PC-3 (cell line): ENCODE measurements at regions not wholly inside any gene's neighbourhood (a gene's known extent, or its start where the extent isn't known, plus 50 kb on each side); places are given as distances from the start of the nearest gene placed in this dataset.

Experiments
- ATAC-seq: fragments of 200-7000 bp; cut with Tn5 transposase; 2 replicates; pipeline ENCODE4 v1.9.1; 2020; ENCODE audit warnings: mild to moderate bottlenecking, moderate library complexity
- BruUV-seq: library from RNA; stranded (reverse); fragments of 400-500 nt; replicated peaks from 2 replicates; lab custom pipeline; 2021; lab: Mats Ljungman, UMichigan
- CTCF ChIA-PET: fragments of 300-600 bp; sonication (Branson Sonifier 250); formaldehyde crosslinking; loops from one replicate; lab custom pipeline; 2022; ENCODE audit warnings: antibody characterized with exemption; lab: Charles Lee
- POLR2A ChIA-PET: fragments of 300-600 bp; sonication (Branson Sonifier 250); formaldehyde crosslinking; loops from one replicate; lab custom pipeline; 2022; ENCODE audit warnings: antibody characterized with exemption; ENCODE audit not compliant: unreplicated experiment; lab: Charles Lee
- DNase-seq: peaks from one replicate; pipeline ENCODE4 v3.0.0-alpha.2; 2015
- H2AFZ ChIP-seq: fragments of 300-600 bp; sonication (generic); 2 replicates; pipeline ENCODE4 v1.6.0; 2016; ENCODE audit warnings: antibody characterized with exemption, low read length
- H3F3A ChIP-seq: fragments of 300-600 bp; sonication (generic); one replicate; pipeline ENCODE4 v1.6.0; 2017; ENCODE audit warnings: antibody characterized with exemption, low read length, control low read depth, mild to moderate bottlenecking; ENCODE audit not compliant: unreplicated experiment
- H3K27ac ChIP-seq: fragments of 300-600 bp; sonication (generic); 2 replicates; pipeline ENCODE4 v1.5.1; 2016; ENCODE audit warnings: mild to moderate bottlenecking, low read length
- H3K27me3 ChIP-seq: fragments of 300-600 bp; sonication (generic); 2 replicates; pipeline ENCODE4 v1.6.1; 2016; ENCODE audit warnings: low read length, mixed read lengths
- H3K36me3 ChIP-seq: fragments of 300-600 bp; sonication (generic); 2 replicates; pipeline ENCODE4 v1.6.1; 2016; ENCODE audit warnings: low read depth, mixed run types, low read length, mixed read lengths
- H3K4me1 ChIP-seq: fragments of 300-600 bp; sonication (generic); 2 replicates; pipeline ENCODE4 v1.5.1; 2016; ENCODE audit warnings: low read length; ENCODE audit not compliant: insufficient read depth
- H3K4me2 ChIP-seq: fragments of 300-600 bp; sonication (generic); 2 replicates; pipeline ENCODE4 v1.6.0; 2016; ENCODE audit warnings: low read length
- H3K4me3 ChIP-seq: fragments of 300-600 bp; sonication (generic); 2 replicates; pipeline ENCODE4 v1.5.1; 2016; ENCODE audit warnings: mild to moderate bottlenecking, low read length, mixed read lengths
- H3K79me2 ChIP-seq: fragments of 300-600 bp; sonication (generic); 2 replicates; pipeline ENCODE4 v1.6.1; 2017; ENCODE audit warnings: low read length, mixed read lengths
- H3K9ac ChIP-seq: fragments of 300-600 bp; sonication (generic); 2 replicates; pipeline ENCODE4 v1.6.0; 2016; ENCODE audit warnings: mild to moderate bottlenecking, low read length
- H3K9me2 ChIP-seq: fragments of 300-600 bp; sonication (generic); replicated peaks from 2 replicates; pipeline ENCODE4 v1.6.1; 2016; ENCODE audit warnings: mixed run types, low read length, mixed read lengths
- H3K9me3 ChIP-seq: fragments of 300-600 bp; sonication (generic); 2 replicates; pipeline ENCODE4 v1.6.1; 2016; ENCODE audit warnings: low read length, mixed read lengths
- H4K20me1 ChIP-seq: fragments of 300-600 bp; sonication (generic); 2 replicates; pipeline ENCODE4 v1.6.1; 2016; ENCODE audit warnings: low read length, mixed read lengths
- CTCF ChIP-seq: fragments of 300-600 bp; sonication (generic); conservative IDR thresholded peaks from 2 replicates; pipeline ENCODE4 v1.5.1; 2017; ENCODE audit warnings: antibody characterized with exemption, low read depth, mild to moderate bottlenecking, low read length
- EZH2 ChIP-seq: fragments of 300-600 bp; sonication (generic); IDR thresholded peaks from one replicate; pipeline ENCODE4 v1.6.1; 2017; ENCODE audit warnings: antibody characterized with exemption, mild to moderate bottlenecking, low read length; ENCODE audit not compliant: unreplicated experiment
- EZH2phosphoT487 ChIP-seq: fragments of 300-600 bp; sonication (generic); IDR thresholded peaks from 2 replicates; pipeline ENCODE4 v1.6.1; 2018; ENCODE audit warnings: mild to moderate bottlenecking, antibody characterized with exemption, low read length, borderline replicate concordance
- intact Hi-C: fragments of 100-400 bp; cut with micrococcal nuclease; formaldehyde crosslinking; loops from 2 replicates; pipeline ENCODE4 v1.9.0; 2023

- POLR2A ChIA-PET, result no interaction called here
These were observed 1021.8 kb upstream of the INTU start for GRCh38 chr4:126610933-126611332.

GRCh38 chr4:126611900-126612299 is 1020.9 kb upstream of the INTU start:
- Histone ChIP-seq H3F3A (no peaks in the 10 kb centered on the region), H3K9me2 (no peaks in the 10 kb centered on the region), H3K9ac (no peak overlapping the region), H3K9me3 (no peaks in the 10 kb centered on the region), H4K20me1 (no peaks in the 10 kb centered on the region), H3K4me1 (no peaks in the 10 kb centered on the region), H3K27ac (no peak overlapping the region), H3K4me3 (no peak overlapping the region), H3K27me3 (no peaks in the 10 kb centered on the region), H2AFZ (no peak overlapping the region), H3K4me2 (no peak overlapping the region), H3K36me3 (no peaks in the 10 kb centered on the region), H3K79me2 (no peaks in the 10 kb centered on the region)
- intact Hi-C loops, result no loop called here
- no peak for ATAC-seq
- TF ChIP-seq EZH2 (no peak), CTCF (no peak), EZH2phosphoT487 (no peak)
- CTCF ChIA-PET, result no interaction called here
- no TSS peak for BruUV-seq
- POLR2A ChIA-PET, result interaction anchor here (0.5 to 0.6 kb wide), 2 partner anchors 169 to 388 kb away, joined by 3 read pairs; no protein-coding TSS in a partner anchor
- peak; percentile 39 for DNase-seq

More at GRCh38 chr4:126610933-126611332, 1021.8 kb upstream of the INTU start:
- no peak overlapping the region for H3K27ac ChIP-seq
- H3K4me1 ChIP-seq, result no peaks in the 10 kb centered on the region
- H2AFZ ChIP-seq, result no peak overlapping the region
- no peak overlapping the region for H3K4me2 ChIP-seq
- no peaks in the 10 kb centered on the region for H4K20me1 ChIP-seq
- no TSS peak for BruUV-seq
- H3F3A ChIP-seq, result no peaks in the 10 kb centered on the region
- H3K4me3 ChIP-seq, result no peak overlapping the region
- intact Hi-C loops, result no loop called here
- H3K36me3 ChIP-seq, result no peaks in the 10 kb centered on the region
- no peak for TF ChIP-seq CTCF
- no peak for ATAC-seq
- no peaks in the 10 kb centered on the region for H3K9me2 ChIP-seq
- no peak overlapping the region for H3K9ac ChIP-seq
- CTCF ChIA-PET, result no interaction called here
- no peak for DNase-seq
- H3K9me3 ChIP-seq, result no peaks in the 10 kb centered on the region
- no peaks in the 10 kb centered on the region for H3K79me2 ChIP-seq
- no peaks in the 10 kb centered on the region for H3K27me3 ChIP-seq

GRCh38 chr4:126614356-126614855 is 1018.4 kb upstream of the INTU start:
- Histone ChIP-seq H3K79me2 (no peaks in the 10 kb centered on the region), H3K4me3 (no peak overlapping the region), H4K20me1 (no peaks in the 10 kb centered on the region), H3K4me1 (no peaks in the 10 kb centered on the region), H3K36me3 (no peaks in the 10 kb centered on the region), H3F3A (no peaks in the 10 kb centered on the region), H3K9ac (no peak overlapping the region), H3K9me3 (no peaks in the 10 kb centered on the region), H3K9me2 (no peaks in the 10 kb centered on the region), H3K4me2 (no peak overlapping the region), H3K27ac (no peak overlapping the region), H3K27me3 (no peaks in the 10 kb centered on the region), H2AFZ (no peak overlapping the region)
- no peak for DNase-seq
- ATAC-seq, result no peak
- intact Hi-C loops, result no loop called here
- TF ChIP-seq CTCF (no peak), EZH2 (no peak), EZH2phosphoT487 (no peak)
- POLR2A ChIA-PET, result no interaction called here
- CTCF ChIA-PET, result no interaction called here
- BruUV-seq, result no TSS peak
